HCT116 (cell line): ENCODE measurements at regions not wholly inside any gene's neighbourhood (a gene's known extent, or its start where the extent isn't known, plus 50 kb on each side); places are given as distances from the start of the nearest gene placed in this dataset.

Experiments used
- ATAC-seq: fragments of 200-7000 bp; cut with Tn5 transposase; 2 replicates; pipeline ENCODE4 v1.9.1; 2020; ENCODE audit warnings: mild to moderate bottlenecking, moderate library complexity
- BruUV-seq: library from RNA; stranded (reverse); fragments of 400-500 nt; replicated peaks from 2 replicates; lab custom pipeline; 2021; lab: Mats Ljungman, UMichigan
- CTCF ChIA-PET: fragments of 300-600 bp; sonication (Branson Sonifier 250); formaldehyde crosslinking; loops from one replicate; lab custom pipeline; 2021; ENCODE audit warnings: antibody characterized with exemption; lab: Charles Lee
- POLR2A ChIA-PET: fragments of 300-600, 350-600 bp; sonication (Branson Sonifier 250); formaldehyde crosslinking; loops from one replicate; lab custom pipeline; 2021; ENCODE audit warnings: antibody characterized with exemption; lab: Charles Lee
- RAD21 ChIA-PET, 2 experiments: fragments of 300-600 bp; sonication (Branson Sonifier 250); formaldehyde crosslinking; loops; one replicate each; lab custom pipeline; 2023; ENCODE audit warnings: low total read pairs in 2 of 2; ENCODE audit not compliant: uncharacterized antibody in 2 of 2, unreplicated experiment in 2 of 2, low non-redundant PET in 1 of 2; lab: Charles Lee
- DNase-seq: peaks from one replicate; pipeline ENCODE4 v3.0.0-alpha.2; 2010; ENCODE audit warnings: low read depth, low spot score
- H2AFZ ChIP-seq: fragments of 200-600 bp; shearing (Covaris generic), sonication (generic); 2 replicates; pipeline ENCODE4 v1.6.1; 2017; ENCODE audit warnings: low read depth, mixed run types, mixed read lengths, antibody characterized with exemption, low read length; ENCODE audit not compliant: poor library complexity, severe bottlenecking
- H3K27ac ChIP-seq: 2 replicates; pipeline ENCODE4 v1.5.1; 2012; ENCODE audit warnings: low read depth, low read length
- H3K27me3 ChIP-seq: fragments of 200-600 bp; sonication (generic); 2 replicates; pipeline ENCODE4 v1.6.1; 2016; ENCODE audit warnings: mixed run types, low read length, mixed read lengths; ENCODE audit not compliant: insufficient read depth
- H3K36me3 ChIP-seq, 2 experiments: fragments of 200-500 bp in 1 of 2; fragments of 200-600 bp in 1 of 2; sonication (Bioruptor generic) in 1 of 2; sonication (generic) in 1 of 2; 2 replicates each; pipeline versions ENCODE4 v1.5.1 to v1.6.1; 2014 to 2016; ENCODE audit warnings: low read length in 2 of 2, inconsistent platforms in 1 of 2, mixed read lengths in 1 of 2, mixed run types in 1 of 2; ENCODE audit not compliant: insufficient read depth in 2 of 2, control insufficient read depth in 1 of 2
- H3K4me1 ChIP-seq, 2 experiments: fragments of 200-600 bp in 1 of 2; sonication (generic) in 1 of 2; 2 replicates each; pipeline versions ENCODE4 v1.5.1 to v1.6.1; 2012 to 2017; ENCODE audit warnings: low read length in 2 of 2, inconsistent platforms in 1 of 2, mild to moderate bottlenecking in 1 of 2, mixed read lengths in 1 of 2, mixed run types in 1 of 2, moderate library complexity in 1 of 2; ENCODE audit not compliant: insufficient read depth in 2 of 2, control insufficient read depth in 1 of 2
- H3K4me2 ChIP-seq: fragments of 200-600 bp; sonication (generic); 2 replicates; pipeline ENCODE4 v1.6.1; 2017; ENCODE audit warnings: mixed run types, low read length, mixed read lengths
- H3K4me3 ChIP-seq, 2 experiments: fragments of 200-600 bp in 1 of 2; sonication (generic) in 1 of 2; replicated peaks in 1 of 2; 2 replicates each; pipeline ENCODE4 v1.5.1; 2011 to 2016; ENCODE audit warnings: low read length in 2 of 2, control low read depth in 1 of 2, low read depth in 1 of 2, mild to moderate bottlenecking in 1 of 2, mixed read lengths in 1 of 2, mixed run types in 1 of 2
- H3K79me2 ChIP-seq: fragments of 200-600 bp; sonication (generic); 2 replicates; pipeline ENCODE4 v1.6.1; 2017; ENCODE audit warnings: mild to moderate bottlenecking, mixed run types, low read length, moderate library complexity, mixed read lengths; ENCODE audit not compliant: insufficient read depth
- H3K9ac ChIP-seq: fragments of 200-600 bp; sonication (generic); 2 replicates; pipeline ENCODE4 v1.6.1; 2016; ENCODE audit warnings: low read length, mixed read lengths
- H3K9me2 ChIP-seq: fragments of 200-600 bp; sonication (generic), shearing (Covaris generic); 2 replicates; pipeline ENCODE4 v1.6.1; 2017; ENCODE audit warnings: mixed run types, mild to moderate bottlenecking, moderate library complexity; ENCODE audit not compliant: insufficient read depth
- H3K9me3 ChIP-seq, 2 experiments: fragments of 200-500 bp in 1 of 2; fragments of 200-600 bp in 1 of 2; sonication (Bioruptor generic) in 1 of 2; sonication (generic) in 1 of 2; 2 replicates each; pipeline ENCODE4 v1.6.1; 2014 to 2017; ENCODE audit warnings: low read length in 2 of 2, mixed read lengths in 2 of 2, inconsistent platforms in 1 of 2, low read depth in 1 of 2, mild to moderate bottlenecking in 1 of 2, mixed run types in 1 of 2, moderate library complexity in 1 of 2; ENCODE audit not compliant: control insufficient read depth in 1 of 2, insufficient read depth in 1 of 2
- H4K20me1 ChIP-seq: fragments of 200-600 bp; sonication (generic), shearing (Covaris generic); 2 replicates; pipeline ENCODE4 v1.6.1; 2017; ENCODE audit warnings: mixed run types, mild to moderate bottlenecking, moderate library complexity; ENCODE audit not compliant: insufficient read depth
- CBX3 ChIP-seq: IDR thresholded peaks from 2 replicates; pipeline ENCODE4 v1.6.1; 2012; ENCODE audit warnings: low read depth
- ELF1 ChIP-seq: IDR thresholded peaks from 2 replicates; pipeline ENCODE4 v1.6.1; 2012; ENCODE audit warnings: low read depth, borderline replicate concordance
- EZH2 ChIP-seq: fragments of 200-600 bp; sonication (generic); IDR thresholded peaks from 2 replicates; pipeline ENCODE4 v1.6.1; 2017; ENCODE audit warnings: antibody characterized with exemption, mixed run types
- EZH2phosphoT487 ChIP-seq: fragments of 200-600 bp; IDR thresholded peaks from 2 replicates; pipeline ENCODE4 v1.6.1; 2018; ENCODE audit warnings: antibody characterized with exemption, borderline replicate concordance
- JUND ChIP-seq: IDR thresholded peaks from 2 replicates; pipeline ENCODE4 v1.6.1; 2012
- POLR2AphosphoS5 ChIP-seq: IDR thresholded peaks from 2 replicates; pipeline ENCODE4 v1.6.1; 2011; ENCODE audit warnings: mild to moderate bottlenecking, low read depth, low read length, moderate library complexity
- RAD21 ChIP-seq: IDR thresholded peaks from 2 replicates; pipeline ENCODE4 v1.6.1; 2012; ENCODE audit warnings: low read depth, mild to moderate bottlenecking
- SIN3A ChIP-seq: IDR thresholded peaks from 2 replicates; pipeline ENCODE4 v1.6.1; 2012; ENCODE audit warnings: low read depth
- SP1 ChIP-seq: IDR thresholded peaks from 2 replicates; pipeline ENCODE4 v1.6.1; 2012; ENCODE audit warnings: low read depth
- TCF7L2 ChIP-seq: IDR thresholded peaks from 2 replicates; pipeline ENCODE4 v1.7.0; 2011; ENCODE audit warnings: borderline replicate concordance, inconsistent platforms; ENCODE audit not compliant: insufficient read depth, insufficient read length; ENCODE audit errors: extremely low read depth
- ZNF274 ChIP-seq: fragments of 200-500 bp; sonication (Bioruptor generic); IDR thresholded peaks from 2 replicates; pipeline ENCODE4 v1.6.1; 2014; ENCODE audit warnings: mild to moderate bottlenecking, low read depth, low read length, inconsistent platforms
- intact Hi-C: fragments of 100-400 bp; cut with micrococcal nuclease; formaldehyde crosslinking; loops from 2 replicates; pipeline ENCODE4 v1.10.0; 2022
- TF ChIP-seq, protein P1 (sequence below), 3 experiments: fragments of 200-600 bp in 1 of 3; sonication (generic) in 1 of 3; IDR thresholded peaks in 2 of 3; conservative IDR thresholded peaks in 1 of 3; 2 replicates each; pipeline ENCODE4 v1.5.1; 2012 to 2017; ENCODE audit warnings: low read depth in 2 of 3, low read length in 2 of 3, antibody characterized with exemption in 1 of 3, borderline replicate concordance in 1 of 3, control low read depth in 1 of 3, mild to moderate bottlenecking in 1 of 3, mixed read lengths in 1 of 3, mixed run types in 1 of 3, moderate library complexity in 1 of 3; ENCODE audit not compliant: insufficient read depth in 1 of 3
- TF ChIP-seq, protein P2 (sequence below): IDR thresholded peaks from 2 replicates; pipeline ENCODE4 v1.6.1; 2012
- TF ChIP-seq, protein P3 (sequence below): IDR thresholded peaks from 2 replicates; pipeline ENCODE4 v1.6.1; 2012

DNA sequence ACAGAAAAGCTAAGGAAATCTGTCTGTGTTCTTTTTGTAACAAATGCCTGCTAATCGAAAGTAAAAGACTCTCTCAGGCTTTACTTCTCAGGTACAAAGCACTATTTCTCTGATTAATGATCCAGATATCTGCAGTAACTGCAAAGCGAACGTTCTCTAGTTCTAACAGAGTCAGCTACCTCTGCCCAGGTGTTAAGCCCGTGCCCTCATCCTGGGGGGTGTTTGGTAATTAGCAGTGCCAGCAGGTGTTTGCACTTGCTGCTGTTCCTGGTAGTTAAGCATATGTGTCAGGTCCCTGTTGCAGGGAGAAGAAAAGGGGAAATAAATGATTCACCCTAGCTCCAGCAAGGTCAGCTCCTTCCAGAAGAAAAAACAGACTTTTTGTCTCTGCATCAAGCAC, 58.8 kb upstream of the CRIM1 start:
- RAD21 ChIA-PET = no interaction called here
- Histone ChIP-seq H3K27me3 (no peaks in the 10 kb centered on the region), H3K9ac (no peak overlapping the region), H2AFZ (no peak overlapping the region), H3K79me2 (no peaks in the 10 kb centered on the region), H3K4me1 (no peaks in the 10 kb centered on the region), H3K4me3 (no peak overlapping the region), H3K9me2 (no peaks in the 10 kb centered on the region), H3K9me3 (no peaks in the 10 kb centered on the region), H3K36me3 (no peaks in the 10 kb centered on the region), H4K20me1 (no peaks in the 10 kb centered on the region), H3K27ac (no peak overlapping the region), H3K4me2 (no peak overlapping the region)
- BruUV-seq = no TSS peak
- POLR2A ChIA-PET = no interaction called here
- intact Hi-C loops = no loop called here
- no peak for ATAC-seq
- TF ChIP-seq SIN3A = no peak
- no peak for TF ChIP-seq ZNF274
- no peak for TF ChIP-seq SP1
- no peak for TF ChIP-seq TCF7L2
- TF ChIP-seq, protein P1, sequence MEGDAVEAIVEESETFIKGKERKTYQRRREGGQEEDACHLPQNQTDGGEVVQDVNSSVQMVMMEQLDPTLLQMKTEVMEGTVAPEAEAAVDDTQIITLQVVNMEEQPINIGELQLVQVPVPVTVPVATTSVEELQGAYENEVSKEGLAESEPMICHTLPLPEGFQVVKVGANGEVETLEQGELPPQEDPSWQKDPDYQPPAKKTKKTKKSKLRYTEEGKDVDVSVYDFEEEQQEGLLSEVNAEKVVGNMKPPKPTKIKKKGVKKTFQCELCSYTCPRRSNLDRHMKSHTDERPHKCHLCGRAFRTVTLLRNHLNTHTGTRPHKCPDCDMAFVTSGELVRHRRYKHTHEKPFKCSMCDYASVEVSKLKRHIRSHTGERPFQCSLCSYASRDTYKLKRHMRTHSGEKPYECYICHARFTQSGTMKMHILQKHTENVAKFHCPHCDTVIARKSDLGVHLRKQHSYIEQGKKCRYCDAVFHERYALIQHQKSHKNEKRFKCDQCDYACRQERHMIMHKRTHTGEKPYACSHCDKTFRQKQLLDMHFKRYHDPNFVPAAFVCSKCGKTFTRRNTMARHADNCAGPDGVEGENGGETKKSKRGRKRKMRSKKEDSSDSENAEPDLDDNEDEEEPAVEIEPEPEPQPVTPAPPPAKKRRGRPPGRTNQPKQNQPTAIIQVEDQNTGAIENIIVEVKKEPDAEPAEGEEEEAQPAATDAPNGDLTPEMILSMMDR (IDR thresholded peaks at IDR 0.05 in 2 of 3, conservative IDR thresholded peaks at IDR 0.05 in 1 of 3; ENCODE audit: borderline replicate concordance in 1 of 3, insufficient read depth in 1 of 3, low read depth in 2 of 3, low read length in 2 of 3) = no peak
- no peak for TF ChIP-seq EZH2phosphoT487
- TF ChIP-seq, protein P2, sequence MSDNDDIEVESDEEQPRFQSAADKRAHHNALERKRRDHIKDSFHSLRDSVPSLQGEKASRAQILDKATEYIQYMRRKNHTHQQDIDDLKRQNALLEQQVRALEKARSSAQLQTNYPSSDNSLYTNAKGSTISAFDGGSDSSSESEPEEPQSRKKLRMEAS = no peak
- no peak for DNase-seq
- CTCF ChIA-PET = no interaction called here

DNA sequence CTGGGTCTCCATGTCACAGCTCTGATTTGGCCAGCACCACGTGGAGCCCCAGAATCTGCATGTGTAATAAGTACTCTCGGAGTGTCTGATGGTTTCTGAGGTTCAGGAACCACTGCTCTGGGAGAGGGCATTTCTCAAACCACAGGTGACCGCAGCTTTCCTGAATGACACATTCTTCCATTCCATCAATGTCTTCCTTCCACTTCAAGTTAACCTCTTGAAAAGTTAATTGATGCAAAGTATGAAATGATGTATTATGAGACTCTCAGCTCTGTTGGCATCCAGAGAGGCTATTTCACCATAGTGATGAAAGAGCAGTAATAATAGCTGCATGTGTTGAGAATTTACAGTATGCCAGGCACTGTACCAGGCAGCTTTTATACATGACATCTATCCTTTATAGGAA, 61.3 kb upstream of the CRIM1 start:
- POLR2A ChIA-PET = no interaction called here
- ATAC-seq (no peak), DNase-seq (no peak)
- no peak overlapping the region for H3K4me3 ChIP-seq
- no TSS peak for BruUV-seq
- H3K27ac ChIP-seq = no peak overlapping the region
- H2AFZ ChIP-seq = no peak overlapping the region
- H3K36me3 ChIP-seq = no peaks in the 10 kb centered on the region
- no peaks in the 10 kb centered on the region for H3K27me3 ChIP-seq
- H3K79me2 ChIP-seq = no peaks in the 10 kb centered on the region
- H3K4me2 ChIP-seq = no peak overlapping the region
- no peak overlapping the region for H3K9ac ChIP-seq
- no peaks in the 10 kb centered on the region for H3K9me2 ChIP-seq
- CTCF ChIA-PET = no interaction called here
- intact Hi-C loops = no loop called here
- RAD21 ChIA-PET = no interaction called here
- no peaks in the 10 kb centered on the region for H4K20me1 ChIP-seq
- no peaks in the 10 kb centered on the region for H3K4me1 ChIP-seq
- H3K9me3 ChIP-seq = no peaks in the 10 kb centered on the region
- TF ChIP-seq ELF1 (no peak), SIN3A (no peak), SP1 (no peak), CBX3 (no peak), RAD21 (no peak), JUND (no peak), POLR2AphosphoS5 (no peak), EZH2phosphoT487 (no peak), EZH2 (no peak), TCF7L2 (no peak)
- TF ChIP-seq, protein P1 (IDR thresholded peaks at IDR 0.05 in 2 of 3, conservative IDR thresholded peaks at IDR 0.05 in 1 of 3; ENCODE audit: borderline replicate concordance in 1 of 3, insufficient read depth in 1 of 3, low read depth in 2 of 3, low read length in 2 of 3) = no peak
- TF ChIP-seq, protein P3, sequence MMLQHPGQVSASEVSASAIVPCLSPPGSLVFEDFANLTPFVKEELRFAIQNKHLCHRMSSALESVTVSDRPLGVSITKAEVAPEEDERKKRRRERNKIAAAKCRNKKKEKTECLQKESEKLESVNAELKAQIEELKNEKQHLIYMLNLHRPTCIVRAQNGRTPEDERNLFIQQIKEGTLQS = no peak
